Progenitor cell of endocrine pancreas (in vitro differentiated cells): ENCODE measurements at regions not wholly inside any gene's neighbourhood (a gene's known extent, or its start where the extent isn't known, plus 50 kb on each side); places are given as distances from the start of the nearest gene placed in this dataset.

Experiments
- DNase-seq: peaks from one replicate; pipeline ENCODE4 v3.0.0; 2021; ENCODE audit warnings: low spot score; ENCODE audit not compliant: unreplicated experiment
- H3K27ac Mint-ChIP-seq: 2 replicates; pipeline ENCODE4 v1.8.0; 2021; ENCODE audit warnings: mild to moderate bottlenecking, moderate library complexity, mixed read lengths
- H3K27me3 Mint-ChIP-seq: 2 replicates; pipeline ENCODE4 v1.8.0; 2021; ENCODE audit warnings: mixed read lengths
- H3K36me3 Mint-ChIP-seq: 2 replicates; pipeline ENCODE4 v1.8.0; 2022; ENCODE audit warnings: mixed read lengths; ENCODE audit not compliant: insufficient read depth
- H3K4me1 Mint-ChIP-seq: 2 replicates; pipeline ENCODE4 v1.8.0; 2021; ENCODE audit warnings: low read depth, mixed read lengths
- H3K4me3 Mint-ChIP-seq: 2 replicates; pipeline ENCODE4 v1.8.0; 2021; ENCODE audit warnings: low read depth, mild to moderate bottlenecking, moderate library complexity, mixed read lengths
- H3K9me3 Mint-ChIP-seq: 2 replicates; pipeline ENCODE4 v1.8.0; 2021; ENCODE audit warnings: low read depth, mixed read lengths
- CTCF ChIP-seq: fragments of 200-600 bp; sonication (generic); IDR thresholded peaks from one replicate; pipeline ENCODE4 v1.5.0; 2021; ENCODE audit warnings: antibody characterized with exemption, mild to moderate bottlenecking; ENCODE audit not compliant: unreplicated experiment

DNA sequence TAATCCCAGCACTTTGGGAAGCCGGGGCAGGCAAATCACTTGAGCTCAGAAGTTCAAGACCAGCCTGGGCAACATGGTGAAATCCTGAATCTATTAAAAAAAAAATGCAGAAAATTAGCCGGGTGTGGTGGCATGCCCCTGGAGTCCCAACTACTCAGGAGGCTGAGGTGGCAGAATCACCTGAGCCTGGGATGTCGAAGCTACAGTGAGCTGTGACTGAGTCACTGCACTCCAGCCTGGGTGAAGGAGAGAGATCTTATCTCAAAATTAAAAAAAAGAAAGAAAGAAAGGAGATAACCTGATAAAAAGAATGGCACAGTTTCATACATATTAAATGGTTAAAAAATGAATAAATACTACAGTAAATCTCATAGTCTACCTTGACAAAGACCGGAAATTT lies 123.6 kb upstream of the TNFAIP3 start:
- TF ChIP-seq CTCF = no peak
- peaks cover 3% of the 10 kb centered on the region for H3K27me3 Mint-ChIP-seq
- no peak overlapping the region for H3K4me3 Mint-ChIP-seq
- no peaks in the 10 kb centered on the region for H3K9me3 Mint-ChIP-seq
- no peak for DNase-seq
- no peaks in the 10 kb centered on the region for H3K36me3 Mint-ChIP-seq
- no peak overlapping the region for H3K27ac Mint-ChIP-seq
- peaks cover 1% of the 10 kb centered on the region for H3K4me1 Mint-ChIP-seq

DNA sequence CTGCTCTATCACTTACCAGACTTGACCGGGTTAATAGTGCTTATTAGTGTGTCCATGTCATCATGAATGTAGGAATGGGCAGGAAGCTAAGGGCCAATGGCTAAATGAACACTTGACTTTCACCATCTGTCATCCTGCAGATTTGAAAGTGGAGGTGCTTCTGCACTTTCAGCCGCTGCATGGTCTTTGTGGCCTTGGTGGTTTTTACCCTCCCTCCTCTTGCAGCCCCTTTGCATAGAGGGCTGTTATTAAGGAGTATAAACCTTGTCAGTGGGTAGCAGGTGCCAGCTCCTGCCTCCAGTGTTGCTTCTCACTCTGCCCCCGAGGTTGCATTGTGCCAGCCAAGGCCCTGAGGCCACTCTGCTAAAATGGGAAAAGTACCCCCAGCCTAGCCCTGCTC lies 122.2 kb upstream of the TNFAIP3 start:
- Mint-ChIP-seq H3K9me3 (no peaks in the 10 kb centered on the region), H3K36me3 (no peaks in the 10 kb centered on the region), H3K4me3 (no peak overlapping the region), H3K4me1 (peaks cover 1% of the 10 kb centered on the region), H3K27me3 (peaks cover 3% of the 10 kb centered on the region), H3K27ac (no peak overlapping the region)
- no peak for DNase-seq
- no peak for TF ChIP-seq CTCF

- Mint-ChIP-seq H3K36me3 (no peaks in the 10 kb centered on the region), H3K4me3 (no peak overlapping the region), H3K4me1 (peaks cover 1% of the 10 kb centered on the region), H3K9me3 (no peaks in the 10 kb centered on the region), H3K27me3 (peaks cover 5% of the 10 kb centered on the region), H3K27ac (no peak overlapping the region)
- DNase-seq = no peak
- TF ChIP-seq CTCF = no peak
Observed at GRCh38 chr6:137745321-137745720, 121.7 kb upstream of the TNFAIP3 start.

DNA sequence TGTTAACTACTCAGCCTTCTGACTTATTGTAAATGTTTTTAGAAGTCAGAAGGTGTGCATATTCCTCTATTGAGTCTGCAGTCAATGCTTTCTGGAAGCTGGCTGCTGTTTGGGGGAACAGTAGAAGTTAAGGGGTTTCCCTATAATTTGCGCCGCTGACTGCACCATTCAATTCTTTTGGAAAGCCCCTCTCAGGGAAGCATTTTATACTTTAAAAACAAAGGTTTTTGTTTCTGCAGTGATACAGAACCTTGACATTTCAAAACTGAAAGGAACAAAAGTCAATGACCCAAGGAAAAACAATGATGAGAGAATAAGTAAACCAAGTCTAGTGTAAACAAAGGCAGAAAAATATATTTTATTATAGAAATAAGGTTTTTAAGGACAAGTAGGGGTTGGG lies 120.8 kb upstream of the TNFAIP3 start:
- H3K4me3 Mint-ChIP-seq = no peak overlapping the region
- no peaks in the 10 kb centered on the region for H3K9me3 Mint-ChIP-seq
- no peak for TF ChIP-seq CTCF
- no peak overlapping the region for H3K27ac Mint-ChIP-seq
- H3K36me3 Mint-ChIP-seq = no peaks in the 10 kb centered on the region
- peaks cover 1% of the 10 kb centered on the region for H3K4me1 Mint-ChIP-seq
- peaks cover 7% of the 10 kb centered on the region for H3K27me3 Mint-ChIP-seq
- DNase-seq = no peak

DNA sequence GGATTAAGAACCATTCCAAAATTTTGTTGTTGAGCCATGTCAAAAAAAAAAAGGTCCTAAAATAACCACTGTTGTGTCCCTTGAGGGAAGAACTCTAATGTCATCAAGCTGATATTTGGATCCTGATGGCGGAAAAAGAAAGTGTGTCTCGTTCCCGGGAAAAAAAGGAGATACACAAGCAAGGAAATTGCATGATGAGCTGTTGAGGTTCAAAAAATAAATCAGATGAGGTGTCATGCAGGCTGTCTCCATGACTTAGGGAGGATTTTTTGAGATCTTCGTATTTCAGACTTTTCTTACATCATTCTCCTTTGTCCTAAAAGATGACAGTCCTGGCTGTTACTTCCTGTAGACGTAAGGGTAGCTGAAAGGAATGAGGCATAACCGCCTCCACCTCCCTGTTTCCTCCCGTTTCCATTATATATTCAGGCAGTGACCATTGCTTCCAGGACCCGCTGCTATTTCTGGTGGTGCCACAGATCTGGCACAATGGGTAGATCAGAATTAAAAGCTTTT lies 117.3 kb upstream of the TNFAIP3 start:
- Mint-ChIP-seq H3K36me3 (no peaks in the 10 kb centered on the region), H3K4me3 (no peak overlapping the region), H3K4me1 (no peaks in the 10 kb centered on the region), H3K27me3 (peaks cover 9% of the 10 kb centered on the region), H3K27ac (no peak overlapping the region), H3K9me3 (no peaks in the 10 kb centered on the region)
- DNase-seq = no peak
- TF ChIP-seq CTCF = no peak
